K562 (cell line): ENCODE measurements at regions not wholly inside any gene's neighbourhood (a gene's known extent, or its start where the extent isn't known, plus 50 kb on each side); places are given as distances from the start of the nearest gene placed in this dataset.

Experiments
- CHD1 ChIP-seq: fragments of 200-600 bp; sonication (generic); IDR thresholded peaks from one replicate; pipeline ENCODE4 v1.6.1; 2012; ENCODE audit warnings: mild to moderate bottlenecking, moderate library complexity, low read length, inconsistent platforms
- CTCF ChIP-seq, 3 experiments: IDR thresholded peaks in 2 of 3; conservative IDR thresholded peaks in 1 of 3; 2 replicates each; pipeline ENCODE4 v1.5.1; 2011 to 2012; ENCODE audit warnings: low read length in 3 of 3, mild to moderate bottlenecking in 3 of 3, control low read depth in 2 of 3, improper control_type of control experiment in 1 of 3, inconsistent platforms in 1 of 3, low read depth in 1 of 3, mixed read lengths in 1 of 3, moderate library complexity in 1 of 3; ENCODE audit not compliant: insufficient read depth in 2 of 3
- EZH2 ChIP-seq: IDR thresholded peaks from 2 replicates; pipeline ENCODE4 v1.6.1; 2012; ENCODE audit warnings: low read depth, mild to moderate bottlenecking, inconsistent platforms, low read length, borderline replicate concordance
- MBD2 ChIP-seq: sonication (generic); IDR thresholded peaks from 2 replicates; pipeline ENCODE4 v1.6.1; 2016; ENCODE audit warnings: low read depth, borderline replicate concordance
- NFIC ChIP-seq: fragments of 450-650 bp; IDR thresholded peaks from 2 replicates; pipeline ENCODE4 v1.6.1; 2017; ENCODE audit warnings: mild to moderate bottlenecking, inconsistent platforms
- PCBP1 ChIP-seq: fragments of 200-400 bp; formaldehyde crosslinking; IDR thresholded peaks from 2 replicates; pipeline ENCODE4 v1.6.1; 2018; ENCODE audit warnings: mild to moderate bottlenecking, low read depth, low read length; ENCODE audit not compliant: poor library complexity, severe bottlenecking
- SOX6 ChIP-seq: fragments of 450-650 bp; IDR thresholded peaks from 2 replicates; pipeline ENCODE4 v1.6.1; 2014; ENCODE audit warnings: mild to moderate bottlenecking
- TCF7L2 ChIP-seq: fragments of 150-350 bp; IDR thresholded peaks from 2 replicates; pipeline ENCODE4 v1.6.1; 2016; ENCODE audit warnings: low read depth, mild to moderate bottlenecking, low read length, moderate library complexity
- ZNF274 ChIP-seq: IDR thresholded peaks from 2 replicates; pipeline ENCODE4 v1.6.1; 2011; ENCODE audit warnings: low read depth, mild to moderate bottlenecking, low read length, moderate library complexity, borderline replicate concordance

- TF ChIP-seq CHD1 (no peak), SOX6 (no peak), TCF7L2 (no peak), MBD2 (no peak), ZNF274 (no peak), CTCF (IDR thresholded peaks at IDR 0.05 in 2 of 3, conservative IDR thresholded peaks at IDR 0.05 in 1 of 3; ENCODE audit: insufficient read depth in 2 of 3, low read depth in 1 of 3, low read length in 3 of 3) (no peak), PCBP1 (no peak), NFIC (no peak), EZH2 (no peak)
Observed at GRCh38 chr1:115432061-115432460, 94.0 kb upstream of the NGF start.
